ENCODE measurements at regions not wholly inside any gene's neighbourhood (a gene's known extent, or its start where the extent isn't known, plus 50 kb on each side); places are given as distances from the start of the nearest gene placed in this dataset.

DNA sequence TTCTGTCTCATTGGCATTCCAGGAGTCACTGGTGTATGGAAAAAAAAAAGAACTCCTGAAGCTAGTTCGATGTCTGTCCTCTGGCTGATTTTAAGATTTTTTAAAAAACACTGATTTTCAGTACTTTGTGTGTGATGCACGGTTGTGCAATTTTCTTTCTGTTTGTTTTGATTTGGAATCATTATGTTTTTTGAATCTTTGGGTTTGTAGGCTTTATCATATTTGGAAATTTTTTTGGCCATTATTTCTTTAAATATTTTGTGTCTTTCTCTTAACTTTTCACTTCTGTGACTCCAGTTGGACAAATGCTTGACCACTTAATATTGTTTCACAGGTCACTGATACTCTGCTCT is 327.2 kb downstream of the BCKDHB start:
- TF ChIP-seq, protein P1, sequence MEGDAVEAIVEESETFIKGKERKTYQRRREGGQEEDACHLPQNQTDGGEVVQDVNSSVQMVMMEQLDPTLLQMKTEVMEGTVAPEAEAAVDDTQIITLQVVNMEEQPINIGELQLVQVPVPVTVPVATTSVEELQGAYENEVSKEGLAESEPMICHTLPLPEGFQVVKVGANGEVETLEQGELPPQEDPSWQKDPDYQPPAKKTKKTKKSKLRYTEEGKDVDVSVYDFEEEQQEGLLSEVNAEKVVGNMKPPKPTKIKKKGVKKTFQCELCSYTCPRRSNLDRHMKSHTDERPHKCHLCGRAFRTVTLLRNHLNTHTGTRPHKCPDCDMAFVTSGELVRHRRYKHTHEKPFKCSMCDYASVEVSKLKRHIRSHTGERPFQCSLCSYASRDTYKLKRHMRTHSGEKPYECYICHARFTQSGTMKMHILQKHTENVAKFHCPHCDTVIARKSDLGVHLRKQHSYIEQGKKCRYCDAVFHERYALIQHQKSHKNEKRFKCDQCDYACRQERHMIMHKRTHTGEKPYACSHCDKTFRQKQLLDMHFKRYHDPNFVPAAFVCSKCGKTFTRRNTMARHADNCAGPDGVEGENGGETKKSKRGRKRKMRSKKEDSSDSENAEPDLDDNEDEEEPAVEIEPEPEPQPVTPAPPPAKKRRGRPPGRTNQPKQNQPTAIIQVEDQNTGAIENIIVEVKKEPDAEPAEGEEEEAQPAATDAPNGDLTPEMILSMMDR (IDR thresholded peaks at IDR 0.05; ENCODE audit: low read length) = no peak
- TF ChIP-seq EZH2 (IDR thresholded peaks at IDR 0.05; ENCODE audit: borderline replicate concordance, low read length) = no peak

Measured in OCI-LY1 (cell line).